MCF 10A (cell line): ENCODE measurements at regions not wholly inside any gene's neighbourhood (a gene's known extent, or its start where the extent isn't known, plus 50 kb on each side); places are given as distances from the start of the nearest gene placed in this dataset.

Experiments
- BruUV-seq: library from RNA; stranded (reverse); fragments of 400-500 nt; replicated peaks from 2 replicates; lab custom pipeline; 2021; lab: Mats Ljungman, UMichigan
- CTCF ChIA-PET: fragments of 300-600 bp; sonication (Branson Sonifier 250); formaldehyde crosslinking; extraction: SDS; loops from one replicate; lab custom pipeline; 2021; ENCODE audit warnings: antibody characterized with exemption, inconsistent platforms; lab: Yijun Ruan, JAX
- POLR2A ChIA-PET: fragments of 300-600, 350-650 bp; sonication (Branson Sonifier 250); formaldehyde crosslinking; extraction: SDS; loops from one replicate; lab custom pipeline; 2020; ENCODE audit warnings: antibody characterized with exemption, inconsistent platforms; lab: Yijun Ruan, JAX
- DNase-seq: peaks from one replicate; pipeline ENCODE4 v3.0.0-alpha.2; 2018; ENCODE audit not compliant: unreplicated experiment
- H3K27ac Mint-ChIP-seq: one replicate; pipeline ENCODE4 v1.8.0; 2022; ENCODE audit warnings: mild to moderate bottlenecking, low read depth, mixed read lengths; ENCODE audit not compliant: unreplicated experiment
- H3K27me3 Mint-ChIP-seq: one replicate; pipeline ENCODE4 v1.8.0; 2022; ENCODE audit warnings: mixed read lengths; ENCODE audit not compliant: insufficient read depth, unreplicated experiment
- H3K36me3 Mint-ChIP-seq: one replicate; pipeline ENCODE4 v1.8.0; 2022; ENCODE audit warnings: mild to moderate bottlenecking, moderate library complexity, mixed read lengths; ENCODE audit not compliant: insufficient read depth, unreplicated experiment
- H3K4me1 Mint-ChIP-seq: one replicate; pipeline ENCODE4 v1.8.0; 2022; ENCODE audit warnings: mixed read lengths; ENCODE audit not compliant: insufficient read depth, unreplicated experiment
- H3K4me3 Mint-ChIP-seq: one replicate; pipeline ENCODE4 v1.8.0; 2022; ENCODE audit warnings: mild to moderate bottlenecking, moderate library complexity, mixed read lengths; ENCODE audit not compliant: unreplicated experiment
- H3K9me3 Mint-ChIP-seq: one replicate; pipeline ENCODE4 v1.8.0; 2022; ENCODE audit warnings: mixed read lengths; ENCODE audit not compliant: unreplicated experiment
- intact Hi-C: fragments of 100-400 bp; cut with micrococcal nuclease; formaldehyde crosslinking; loops from 2 replicates; pipeline ENCODE4 v1.14.1; 2022
- TF ChIP-seq, protein P1 (sequence below): fragments of 200-600 bp; IDR thresholded peaks from one replicate; pipeline ENCODE4 v1.8.0; 2022; ENCODE audit warnings: antibody characterized with exemption, mild to moderate bottlenecking; ENCODE audit not compliant: unreplicated experiment

DNA sequence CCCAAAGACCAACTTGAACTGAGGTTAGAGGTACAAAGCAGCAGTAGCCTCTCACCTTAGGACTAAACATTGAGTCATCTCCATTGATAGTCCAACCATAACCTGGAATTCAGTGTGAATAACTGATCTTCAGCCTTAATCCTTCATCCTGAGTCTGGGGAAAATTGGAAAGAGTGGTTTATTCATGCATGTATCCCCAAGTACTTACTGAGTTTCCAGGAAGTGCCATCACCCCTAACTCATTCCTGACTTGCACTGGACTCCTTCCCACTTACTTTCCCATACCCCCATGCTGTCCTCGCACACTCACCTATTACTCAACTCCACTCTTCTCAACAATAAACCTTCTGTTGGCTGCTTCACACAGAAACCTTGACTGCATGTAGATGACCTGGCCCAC is 161.4 kb upstream of the ZNF462 start:
- H3K36me3 Mint-ChIP-seq, result peaks cover 9% of the 10 kb centered on the region
- TF ChIP-seq, protein P1, sequence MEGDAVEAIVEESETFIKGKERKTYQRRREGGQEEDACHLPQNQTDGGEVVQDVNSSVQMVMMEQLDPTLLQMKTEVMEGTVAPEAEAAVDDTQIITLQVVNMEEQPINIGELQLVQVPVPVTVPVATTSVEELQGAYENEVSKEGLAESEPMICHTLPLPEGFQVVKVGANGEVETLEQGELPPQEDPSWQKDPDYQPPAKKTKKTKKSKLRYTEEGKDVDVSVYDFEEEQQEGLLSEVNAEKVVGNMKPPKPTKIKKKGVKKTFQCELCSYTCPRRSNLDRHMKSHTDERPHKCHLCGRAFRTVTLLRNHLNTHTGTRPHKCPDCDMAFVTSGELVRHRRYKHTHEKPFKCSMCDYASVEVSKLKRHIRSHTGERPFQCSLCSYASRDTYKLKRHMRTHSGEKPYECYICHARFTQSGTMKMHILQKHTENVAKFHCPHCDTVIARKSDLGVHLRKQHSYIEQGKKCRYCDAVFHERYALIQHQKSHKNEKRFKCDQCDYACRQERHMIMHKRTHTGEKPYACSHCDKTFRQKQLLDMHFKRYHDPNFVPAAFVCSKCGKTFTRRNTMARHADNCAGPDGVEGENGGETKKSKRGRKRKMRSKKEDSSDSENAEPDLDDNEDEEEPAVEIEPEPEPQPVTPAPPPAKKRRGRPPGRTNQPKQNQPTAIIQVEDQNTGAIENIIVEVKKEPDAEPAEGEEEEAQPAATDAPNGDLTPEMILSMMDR, result no peak
- no TSS peak for BruUV-seq
- CTCF ChIA-PET, result no interaction called here
- no peak overlapping the region for H3K27ac Mint-ChIP-seq
- no peaks in the 10 kb centered on the region for H3K27me3 Mint-ChIP-seq
- H3K9me3 Mint-ChIP-seq, result no peaks in the 10 kb centered on the region
- DNase-seq, result no peak
- H3K4me3 Mint-ChIP-seq, result no peak overlapping the region
- POLR2A ChIA-PET, result no interaction called here
- intact Hi-C loops, result no loop called here
- H3K4me1 Mint-ChIP-seq, result peaks cover 9% of the 10 kb centered on the region

DNA sequence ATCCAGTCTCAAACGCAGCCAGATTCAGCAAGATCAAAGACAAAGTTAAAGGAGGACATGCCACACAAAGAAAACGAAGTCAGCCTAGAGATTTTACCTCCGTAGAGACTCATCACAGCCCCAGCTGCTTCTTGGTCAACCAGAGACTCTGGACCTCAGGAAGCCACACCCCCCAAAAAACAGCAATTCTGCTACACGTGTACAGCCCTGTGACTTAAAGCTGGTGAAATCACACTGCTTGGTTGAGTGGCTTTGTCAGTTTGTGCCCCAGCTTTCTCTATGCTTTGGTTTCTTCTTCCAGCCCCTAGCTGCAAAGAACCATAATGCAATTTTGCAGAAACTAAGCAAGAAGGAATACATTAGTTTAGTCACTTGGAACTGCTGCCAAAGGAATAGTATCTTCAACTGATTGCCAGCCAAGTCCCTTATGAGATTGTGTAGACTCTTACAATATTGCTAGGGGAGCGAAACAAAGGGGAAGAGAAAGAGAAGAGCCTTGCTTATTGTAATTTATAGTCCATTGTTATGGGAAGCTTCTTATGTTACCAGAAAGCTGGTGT is 158.8 kb upstream of the ZNF462 start:
- POLR2A ChIA-PET, result interaction anchor here (0.7 kb wide), 1 partner anchor 355 kb away, joined by 4 read pairs; no protein-coding TSS in a partner anchor
- H3K27ac Mint-ChIP-seq, result no peak overlapping the region
- no peaks in the 10 kb centered on the region for H3K4me1 Mint-ChIP-seq
- TF ChIP-seq, protein P1, result no peak
- H3K36me3 Mint-ChIP-seq, result no peaks in the 10 kb centered on the region
- no peaks in the 10 kb centered on the region for H3K9me3 Mint-ChIP-seq
- CTCF ChIA-PET, result no interaction called here
- intact Hi-C loops, result no loop called here
- BruUV-seq, result no TSS peak
- no peak for DNase-seq
- H3K4me3 Mint-ChIP-seq, result no peak overlapping the region
- H3K27me3 Mint-ChIP-seq, result no peaks in the 10 kb centered on the region

DNA sequence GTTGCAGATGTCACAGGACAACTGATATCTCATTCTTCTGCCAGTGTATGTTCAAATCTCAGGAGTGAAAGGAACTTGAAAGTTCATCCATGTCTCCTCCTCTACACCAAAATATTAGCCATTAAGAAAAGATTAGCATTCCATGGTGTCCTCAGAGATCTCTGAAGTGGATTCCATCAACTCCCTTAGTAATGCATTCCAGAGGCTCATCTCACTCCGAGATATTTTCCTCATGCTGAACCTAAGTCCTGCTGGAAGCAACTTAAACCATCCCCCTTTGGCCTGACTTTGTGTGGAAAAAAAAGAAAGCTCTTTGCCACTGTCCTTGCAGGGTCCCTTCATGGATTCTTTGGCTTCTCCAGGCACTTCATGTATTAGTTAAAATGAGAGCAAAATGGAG is 155.7 kb upstream of the ZNF462 start:
- BruUV-seq, result no TSS peak
- ChIA-PET CTCF (no interaction called here), POLR2A (no interaction called here)
- Mint-ChIP-seq H3K27me3 (no peaks in the 10 kb centered on the region), H3K36me3 (no peaks in the 10 kb centered on the region), H3K4me3 (no peak overlapping the region), H3K27ac (no peak overlapping the region), H3K9me3 (no peaks in the 10 kb centered on the region), H3K4me1 (no peaks in the 10 kb centered on the region)
- TF ChIP-seq, protein P1, result no peak
- intact Hi-C loops, result no loop called here
- DNase-seq, result no peak

DNA sequence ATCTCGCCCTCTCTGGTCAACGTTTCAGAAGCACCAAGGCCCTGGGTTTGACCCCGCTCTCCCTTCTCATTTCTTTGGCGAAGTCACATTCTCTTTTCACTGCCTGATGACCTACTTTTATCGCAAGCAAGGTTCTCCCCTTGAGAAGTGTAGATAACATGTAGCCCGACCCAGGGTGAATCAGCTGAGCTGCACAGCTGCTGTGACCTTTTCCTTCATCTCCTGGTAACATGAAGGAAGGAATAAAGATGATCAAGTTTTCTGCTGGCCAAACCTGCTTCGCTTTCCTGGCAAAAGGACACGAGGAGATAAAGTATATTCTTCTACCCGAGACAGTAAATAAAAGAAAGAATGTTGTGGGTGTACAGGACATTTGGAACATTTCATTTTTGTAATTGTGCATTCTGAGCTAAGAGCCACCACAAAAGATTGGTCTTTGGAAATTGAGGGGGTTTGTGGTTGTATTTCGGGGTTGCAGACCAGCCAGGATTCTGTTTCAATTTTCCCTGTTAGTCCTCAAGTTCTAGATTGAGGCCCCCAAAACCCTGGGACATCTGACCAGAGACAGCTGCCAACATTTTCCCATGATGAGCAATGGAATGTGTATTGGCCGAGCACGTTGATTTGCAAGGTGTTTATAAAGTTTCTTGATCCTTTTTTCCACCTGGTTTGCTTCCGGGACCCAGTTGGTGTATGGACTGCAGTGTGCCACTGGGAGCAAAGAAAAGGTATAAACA is 155.1 kb upstream of the ZNF462 start:
- H3K27ac Mint-ChIP-seq, result no peak overlapping the region
- BruUV-seq, result no TSS peak
- CTCF ChIA-PET, result no interaction called here

More for the DNA sequence above, 155.1 kb upstream of the ZNF462 start:
- H3K4me3 Mint-ChIP-seq, result no peak overlapping the region
- TF ChIP-seq, protein P1, result no peak
- DNase-seq, result no peak
- POLR2A ChIA-PET, result interaction anchor here (2.4 kb wide), 1 partner anchor 7 kb away, joined by 6 read pairs; no protein-coding TSS in a partner anchor
- intact Hi-C loops, result no loop called here
- no peaks in the 10 kb centered on the region for H3K36me3 Mint-ChIP-seq
- no peaks in the 10 kb centered on the region for H3K9me3 Mint-ChIP-seq
- no peaks in the 10 kb centered on the region for H3K27me3 Mint-ChIP-seq
- H3K4me1 Mint-ChIP-seq, result no peaks in the 10 kb centered on the region
